Sigmoid colon (tissue), 3 donors: ENCODE measurements at regions not wholly inside any gene's neighbourhood (a gene's known extent, or its start where the extent isn't known, plus 50 kb on each side); places are given as distances from the start of the nearest gene placed in this dataset.

Experiments
- POLR2A ChIP-seq, 2 donors: fragments of 450-650 bp; IDR thresholded peaks; one replicate each; pipeline ENCODE4 v1.6.1; 2016; ENCODE audit warnings: antibody characterized with exemption in 2 of 2, mild to moderate bottlenecking in 2 of 2, moderate library complexity in 2 of 2
- TF ChIP-seq, protein P1 (sequence below), 4 experiments: fragments of 450-650 bp in 3 of 4; fragments of 200-600 bp in 1 of 4; IDR thresholded peaks; one replicate each; pipeline ENCODE4 v1.5.1; 2016 to 2019; ENCODE audit warnings: antibody characterized with exemption in 4 of 4, mild to moderate bottlenecking in 3 of 4, moderate library complexity in 2 of 4

GRCh38 chr5:29040404-29040803, 2002.0 kb upstream of the CDH9 start:
- TF ChIP-seq, protein P1, sequence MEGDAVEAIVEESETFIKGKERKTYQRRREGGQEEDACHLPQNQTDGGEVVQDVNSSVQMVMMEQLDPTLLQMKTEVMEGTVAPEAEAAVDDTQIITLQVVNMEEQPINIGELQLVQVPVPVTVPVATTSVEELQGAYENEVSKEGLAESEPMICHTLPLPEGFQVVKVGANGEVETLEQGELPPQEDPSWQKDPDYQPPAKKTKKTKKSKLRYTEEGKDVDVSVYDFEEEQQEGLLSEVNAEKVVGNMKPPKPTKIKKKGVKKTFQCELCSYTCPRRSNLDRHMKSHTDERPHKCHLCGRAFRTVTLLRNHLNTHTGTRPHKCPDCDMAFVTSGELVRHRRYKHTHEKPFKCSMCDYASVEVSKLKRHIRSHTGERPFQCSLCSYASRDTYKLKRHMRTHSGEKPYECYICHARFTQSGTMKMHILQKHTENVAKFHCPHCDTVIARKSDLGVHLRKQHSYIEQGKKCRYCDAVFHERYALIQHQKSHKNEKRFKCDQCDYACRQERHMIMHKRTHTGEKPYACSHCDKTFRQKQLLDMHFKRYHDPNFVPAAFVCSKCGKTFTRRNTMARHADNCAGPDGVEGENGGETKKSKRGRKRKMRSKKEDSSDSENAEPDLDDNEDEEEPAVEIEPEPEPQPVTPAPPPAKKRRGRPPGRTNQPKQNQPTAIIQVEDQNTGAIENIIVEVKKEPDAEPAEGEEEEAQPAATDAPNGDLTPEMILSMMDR (IDR thresholded peaks at IDR 0.05): no peak
- no peak for TF ChIP-seq POLR2A (IDR thresholded peaks at IDR 0.05)
